Esophagus muscularis mucosa (tissue), 4 donors: ENCODE measurements at regions not wholly inside any gene's neighbourhood (a gene's known extent, or its start where the extent isn't known, plus 50 kb on each side); places are given as distances from the start of the nearest gene placed in this dataset.

Source experiments
- EP300 ChIP-seq: sonication (generic); formaldehyde crosslinking; IDR thresholded peaks from one replicate; pipeline ENCODE4 v1.6.1; 2017; ENCODE audit warnings: antibody characterized with exemption
- POLR2A ChIP-seq: fragments of 450-650 bp; IDR thresholded peaks from one replicate; pipeline ENCODE4 v1.6.1; 2017; ENCODE audit warnings: antibody characterized with exemption, moderate library complexity, mild to moderate bottlenecking, low read depth
- POLR2AphosphoS5 ChIP-seq, 2 donors: sonication (generic); formaldehyde crosslinking; IDR thresholded peaks; one replicate each; pipeline ENCODE4 v1.6.1; 2017; ENCODE audit warnings: antibody characterized with exemption in 2 of 2
- TF ChIP-seq, protein P1 (sequence below), 3 experiments: fragments of 200-600 bp in 2 of 3; fragments of 450-650 bp in 1 of 3; sonication (generic) in 2 of 3; IDR thresholded peaks; one replicate each; pipeline ENCODE4 v1.5.1; 2017 to 2019; ENCODE audit warnings: antibody characterized with exemption in 3 of 3, mild to moderate bottlenecking in 2 of 3, moderate library complexity in 1 of 3

DNA sequence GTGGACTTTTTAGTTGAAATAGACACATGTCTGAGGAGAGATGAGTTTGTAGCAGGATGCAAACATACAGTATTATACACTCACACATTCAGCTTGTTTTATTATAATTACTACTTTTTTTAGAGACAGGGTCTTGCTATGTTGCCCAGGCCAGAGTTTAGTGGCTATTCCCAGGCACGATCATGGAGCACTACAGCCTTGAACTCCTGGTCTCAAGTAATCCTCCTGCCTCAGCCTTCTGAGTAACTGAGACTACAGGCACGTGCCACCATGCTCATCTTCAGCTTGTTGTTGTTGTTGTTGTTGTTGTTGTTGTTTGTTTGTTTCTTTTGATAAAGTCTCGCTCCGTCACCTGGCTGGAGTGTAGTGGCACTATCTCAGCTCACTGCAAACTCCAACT, 94.7 kb upstream of the ACSL4 start:
- TF ChIP-seq EP300 (no peak), POLR2A (no peak), POLR2AphosphoS5 (IDR thresholded peaks at IDR 0.05) (no peak)
- TF ChIP-seq, protein P1, sequence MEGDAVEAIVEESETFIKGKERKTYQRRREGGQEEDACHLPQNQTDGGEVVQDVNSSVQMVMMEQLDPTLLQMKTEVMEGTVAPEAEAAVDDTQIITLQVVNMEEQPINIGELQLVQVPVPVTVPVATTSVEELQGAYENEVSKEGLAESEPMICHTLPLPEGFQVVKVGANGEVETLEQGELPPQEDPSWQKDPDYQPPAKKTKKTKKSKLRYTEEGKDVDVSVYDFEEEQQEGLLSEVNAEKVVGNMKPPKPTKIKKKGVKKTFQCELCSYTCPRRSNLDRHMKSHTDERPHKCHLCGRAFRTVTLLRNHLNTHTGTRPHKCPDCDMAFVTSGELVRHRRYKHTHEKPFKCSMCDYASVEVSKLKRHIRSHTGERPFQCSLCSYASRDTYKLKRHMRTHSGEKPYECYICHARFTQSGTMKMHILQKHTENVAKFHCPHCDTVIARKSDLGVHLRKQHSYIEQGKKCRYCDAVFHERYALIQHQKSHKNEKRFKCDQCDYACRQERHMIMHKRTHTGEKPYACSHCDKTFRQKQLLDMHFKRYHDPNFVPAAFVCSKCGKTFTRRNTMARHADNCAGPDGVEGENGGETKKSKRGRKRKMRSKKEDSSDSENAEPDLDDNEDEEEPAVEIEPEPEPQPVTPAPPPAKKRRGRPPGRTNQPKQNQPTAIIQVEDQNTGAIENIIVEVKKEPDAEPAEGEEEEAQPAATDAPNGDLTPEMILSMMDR (IDR thresholded peaks at IDR 0.05) = no peak
